HepG2 (cell line): ENCODE measurements at regions not wholly inside any gene's neighbourhood (a gene's known extent, or its start where the extent isn't known, plus 50 kb on each side); places are given as distances from the start of the nearest gene placed in this dataset.

Experiments used
- ATAC-seq: fragments of 200-7000 bp; cut with Tn5 transposase; 3 replicates; pipeline ENCODE4 v1.9.1; 2020; ENCODE audit warnings: mild to moderate bottlenecking, moderate library complexity
- BruUV-seq: library from RNA; stranded (reverse); fragments of 400-500 nt; replicated peaks from 2 replicates; lab custom pipeline; 2021; lab: Mats Ljungman, UMichigan
- CTCF ChIA-PET: fragments of 300-600 bp; formaldehyde crosslinking; extraction: SDS; loops from one replicate; lab custom pipeline; 2021; ENCODE audit warnings: low total read pairs, inconsistent platforms, low intra/inter-chr PET ratio; lab: Yijun Ruan, JAX
- POLR2A ChIA-PET: fragments of 350-600 bp; sonication (Branson Sonifier 250); formaldehyde crosslinking; loops from one replicate; lab custom pipeline; 2020; ENCODE audit warnings: antibody characterized with exemption, inconsistent platforms; lab: Yijun Ruan, JAX
- DNase-seq: peaks from one replicate; pipeline ENCODE4 v3.0.0-alpha.2; 2015; ENCODE audit warnings: low spot score
- FAIRE-seq: peaks from 3 replicates; lab custom pipeline; 2011; peaks lifted over from hg19 to GRCh38; lab: Jason Lieb, UNC
- H2AFZ ChIP-seq: one replicate; pipeline ENCODE4 v1.6.1; 2011; ENCODE audit warnings: low read length, inconsistent platforms
- H3K27ac ChIP-seq: fragments of 300-600 bp; 3 replicates; pipeline ENCODE4 v1.8.0; 2011; ENCODE audit warnings: mixed run types, mild to moderate bottlenecking, mixed read lengths, low read length, inconsistent platforms; ENCODE audit not compliant: insufficient read depth; ENCODE audit errors: extremely low read length
- H3K27me3 ChIP-seq, 2 experiments: fragments of 200-600 bp in 1 of 2; 2 replicates in 1 of 2; 3 replicates in 1 of 2; pipeline versions ENCODE4 v1.6.0 to v1.8.0; 2011; ENCODE audit warnings: low read length in 2 of 2, mild to moderate bottlenecking in 2 of 2, moderate library complexity in 2 of 2, inconsistent platforms in 1 of 2; ENCODE audit not compliant: insufficient read depth in 2 of 2, control insufficient read depth in 1 of 2
- H3K36me3 ChIP-seq, 2 experiments: fragments of 200-600 bp in 1 of 2; replicated peaks in 1 of 2; 2 replicates in 1 of 2; 3 replicates in 1 of 2; pipeline versions ENCODE4 v1.5.1 to v1.8.0; 2011; ENCODE audit warnings: low read length in 2 of 2, inconsistent platforms in 1 of 2; ENCODE audit not compliant: insufficient read depth in 2 of 2, control insufficient read depth in 1 of 2
- H3K4me1 ChIP-seq: 2 replicates; pipeline ENCODE4 v1.5.1; 2012; ENCODE audit warnings: low read length, inconsistent platforms; ENCODE audit not compliant: insufficient read depth
- H3K4me2 ChIP-seq: 2 replicates; pipeline ENCODE4 v1.6.0; 2011; ENCODE audit warnings: low read depth, low read length, inconsistent platforms
- H3K4me3 ChIP-seq, 3 experiments: fragments of 200-600 bp in 1 of 3; sonication (generic), shearing (Covaris generic) in 1 of 3; replicated peaks in 1 of 3; 2 replicates each; pipeline ENCODE4 v1.5.1; 2011 to 2016; ENCODE audit warnings: low read length in 3 of 3, inconsistent platforms in 2 of 3, low read depth in 2 of 3, mild to moderate bottlenecking in 2 of 3, control low read depth in 1 of 3, mixed read lengths in 1 of 3; ENCODE audit not compliant: insufficient read depth in 1 of 3
- H3K79me2 ChIP-seq: one replicate; pipeline ENCODE4 v1.6.1; 2011; ENCODE audit warnings: low read length, inconsistent platforms; ENCODE audit not compliant: insufficient read depth
- H3K9ac ChIP-seq: 2 replicates; pipeline ENCODE4 v1.6.0; 2011; ENCODE audit warnings: mild to moderate bottlenecking, low read depth, low read length, inconsistent platforms; ENCODE audit not compliant: insufficient read depth
- H3K9me3 ChIP-seq: 2 replicates; pipeline ENCODE4 v1.5.1; 2012; ENCODE audit warnings: mild to moderate bottlenecking, low read length
- H4K20me1 ChIP-seq: 2 replicates; pipeline ENCODE4 v1.6.0; 2011; ENCODE audit warnings: inconsistent platforms, mild to moderate bottlenecking, low read length, moderate library complexity; ENCODE audit not compliant: insufficient read depth
- AHR ChIP-seq: IDR thresholded peaks from 2 replicates; pipeline ENCODE4 v1.6.1; 2018; ENCODE audit warnings: missing genetic modification reagents, missing compliant biosample characterization
- BRCA1 ChIP-seq: sonication (generic); formaldehyde crosslinking; IDR thresholded peaks from 2 replicates; pipeline ENCODE4 v1.4.0; 2020; ENCODE audit warnings: missing genetic modification reagents
- DPF2 ChIP-seq: sonication (generic); formaldehyde crosslinking; IDR thresholded peaks from 2 replicates; pipeline ENCODE4 v1.4.0; 2020; ENCODE audit warnings: mild to moderate bottlenecking, low read depth, missing genetic modification reagents, borderline replicate concordance
- E2F1 ChIP-seq: sonication (generic); formaldehyde crosslinking; IDR thresholded peaks from 2 replicates; pipeline ENCODE4 v1.5.0; 2020; ENCODE audit warnings: missing genetic modification reagents
- IKZF4 ChIP-seq: sonication (generic); formaldehyde crosslinking; IDR thresholded peaks from 2 replicates; pipeline ENCODE4 v1.5.1; 2020; ENCODE audit warnings: borderline replicate concordance, mild to moderate bottlenecking, low read depth, missing genetic modification reagents; ENCODE audit errors: not compliant biosample characterization
- IRX3 ChIP-seq: sonication (generic); formaldehyde crosslinking; IDR thresholded peaks from 2 replicates; pipeline ENCODE4 v1.8.1; 2023; ENCODE audit warnings: mild to moderate bottlenecking, low read depth, missing genetic modification reagents, borderline replicate concordance
- KDM5A ChIP-seq: fragments of 200-600 bp; sonication (generic); IDR thresholded peaks from 2 replicates; pipeline ENCODE4 v1.7.0; 2018; ENCODE audit warnings: antibody characterized with exemption, mild to moderate bottlenecking, low read length, borderline replicate concordance
- KLF11 ChIP-seq: IDR thresholded peaks from 2 replicates; pipeline ENCODE4 v1.6.1; 2016; ENCODE audit warnings: missing compliant biosample characterization
- MBNL3 ChIP-seq: fragments of 250-450 bp; sonication (Bioruptor Pico); conservative IDR thresholded peaks from 2 replicates; pipeline ENCODE4 v1.8.0; 2022; ENCODE audit warnings: mild to moderate bottlenecking, inconsistent platforms
- REL ChIP-seq: sonication (generic); formaldehyde crosslinking; conservative IDR thresholded peaks from 2 replicates; pipeline ENCODE4 v1.8.0; 2022; ENCODE audit warnings: mild to moderate bottlenecking, missing genetic modification reagents, moderate library complexity
- SNAI1 ChIP-seq: sonication (generic); formaldehyde crosslinking; IDR thresholded peaks from 2 replicates; pipeline ENCODE4 v1.5.0; 2020; ENCODE audit warnings: mild to moderate bottlenecking, missing genetic modification reagents, borderline replicate concordance
- STAT5B ChIP-seq: sonication (generic); formaldehyde crosslinking; IDR thresholded peaks from 2 replicates; pipeline ENCODE4 v1.4.0; 2020; ENCODE audit warnings: missing genetic modification reagents
- ZFX ChIP-seq: sonication (generic); formaldehyde crosslinking; IDR thresholded peaks from 2 replicates; pipeline ENCODE4 v1.4.0; 2020; ENCODE audit warnings: mild to moderate bottlenecking, low read depth, missing genetic modification reagents, moderate library complexity
- ZFYVE20 ChIP-seq: sonication (generic); formaldehyde crosslinking; IDR thresholded peaks from 2 replicates; pipeline ENCODE4 v1.8.0; 2023; ENCODE audit warnings: low read depth, mild to moderate bottlenecking, moderate library complexity, missing genetic modification reagents, borderline replicate concordance
- ZNF274 ChIP-seq: sonication (generic); formaldehyde crosslinking; IDR thresholded peaks from 2 replicates; pipeline ENCODE4 v1.5.1; 2020; ENCODE audit warnings: mild to moderate bottlenecking, missing genetic modification reagents
- ZNF75D ChIP-seq: sonication (generic); formaldehyde crosslinking; IDR thresholded peaks from 2 replicates; pipeline ENCODE4 v1.8.1; 2023; ENCODE audit warnings: missing genetic modification reagents, mild to moderate bottlenecking, borderline replicate concordance
- WGBS: methylation state at CpG from one replicate; pipeline ENCODE4 v1.1.6; 2017; ENCODE audit warnings: low lambda C conversion rate; 5-methylcytosine and 5-hydroxymethylcytosine counted together
- in situ Hi-C: cut with HindIII; loops from 2 replicates; pipeline ENCODE4 v1.10.0; 2017; ENCODE audit warnings: low pct_unique_long_range_greater_than_20kb; ENCODE audit not compliant: extremely low pct_ligation_motif_present
- intact Hi-C: fragments of 100-400 bp; cut with micrococcal nuclease; formaldehyde crosslinking; loops from one replicate; pipeline ENCODE4 v1.10.0; 2022; ENCODE audit not compliant: unreplicated experiment
- TF ChIP-seq, protein P1 (sequence below): sonication (generic); formaldehyde crosslinking; IDR thresholded peaks from 2 replicates; pipeline ENCODE4 v1.4.0; 2020; ENCODE audit warnings: missing genetic modification reagents, borderline replicate concordance
- TF ChIP-seq, protein P2 (sequence below): sonication (generic); formaldehyde crosslinking; IDR thresholded peaks from 2 replicates; pipeline ENCODE4 v1.8.1; 2023; ENCODE audit warnings: mild to moderate bottlenecking, moderate library complexity, missing genetic modification reagents
- TF ChIP-seq, protein P3 (sequence below), 2 experiments: sonication (generic) in 1 of 2; formaldehyde crosslinking in 1 of 2; IDR thresholded peaks; 2 replicates each; pipeline versions ENCODE4 v1.5.1 to v1.6.1; 2011 to 2020; ENCODE audit warnings: borderline replicate concordance in 1 of 2, low read depth in 1 of 2, low read length in 1 of 2, mild to moderate bottlenecking in 1 of 2, missing genetic modification reagents in 1 of 2, moderate library complexity in 1 of 2

DNA sequence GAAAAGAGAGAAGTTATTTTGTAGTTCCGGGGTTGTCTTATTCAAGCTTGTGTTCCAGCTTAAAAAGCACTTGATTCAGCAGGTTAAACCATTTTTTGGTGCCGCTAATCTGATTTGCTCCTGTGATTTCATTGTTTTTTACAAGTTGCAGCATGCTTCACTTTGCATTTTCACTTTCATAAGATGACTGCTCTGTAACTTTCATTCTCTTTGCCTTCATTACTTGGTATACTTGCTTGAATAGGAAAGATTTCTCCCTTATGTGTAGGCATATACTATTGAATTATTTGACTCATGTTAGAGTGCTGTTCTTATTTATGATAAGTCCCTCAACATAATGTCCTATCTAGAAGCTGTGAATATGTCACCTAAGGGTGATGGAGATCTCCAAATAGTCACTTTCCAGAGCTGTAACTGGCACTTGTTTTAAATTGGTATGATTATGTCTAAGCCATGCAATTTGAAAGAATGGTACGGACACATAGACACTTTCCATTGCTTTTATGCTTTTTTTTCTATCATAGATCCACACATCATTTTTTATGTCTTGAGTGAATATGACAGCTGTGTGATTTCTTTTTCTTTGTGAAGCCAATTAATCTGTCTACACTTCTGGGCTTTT, 254.5 kb downstream of the DSEL start:
- Histone ChIP-seq H2AFZ (no peak overlapping the region), H3K36me3 (no peaks in the 10 kb centered on the region), H3K9me3 (no peaks in the 10 kb centered on the region), H3K4me1 (no peaks in the 10 kb centered on the region), H3K27ac (no peak overlapping the region), H3K4me3 (no peak overlapping the region), H3K9ac (no peak overlapping the region), H3K27me3 (no peaks in the 10 kb centered on the region), H4K20me1 (no peaks in the 10 kb centered on the region), H3K4me2 (no peak overlapping the region), H3K79me2 (no peaks in the 10 kb centered on the region)
- in situ Hi-C loops = no loop called here
- BruUV-seq = no TSS peak
- ChIA-PET CTCF (no interaction called here), POLR2A (no interaction called here)
- intact Hi-C loops = no loop called here
- 2% methylated on average over 3 of the region's 3 CpGs for WGBS
- ATAC-seq (no peak), FAIRE-seq (no peak), DNase-seq (no peak)
- TF ChIP-seq IKZF4 (CRISPR knock-in tag) (no peak), REL (CRISPR knock-in tag) (no peak), AHR (CRISPR knock-in tag) (no peak), ZNF274 (CRISPR knock-in tag) (no peak), ZFX (CRISPR knock-in tag) (no peak), DPF2 (CRISPR knock-in tag) (no peak), IRX3 (CRISPR knock-in tag) (no peak), MBNL3 (CRISPR knock-in tag) (no peak), ZNF75D (no peak), ZFYVE20 (CRISPR knock-in tag) (no peak), KLF11 (CRISPR knock-in tag) (no peak), BRCA1 (CRISPR knock-in tag) (no peak), STAT5B (CRISPR knock-in tag) (no peak), SNAI1 (CRISPR knock-in tag) (no peak), E2F1 (CRISPR knock-in tag) (no peak), KDM5A (no peak)
- TF ChIP-seq, protein P1, sequence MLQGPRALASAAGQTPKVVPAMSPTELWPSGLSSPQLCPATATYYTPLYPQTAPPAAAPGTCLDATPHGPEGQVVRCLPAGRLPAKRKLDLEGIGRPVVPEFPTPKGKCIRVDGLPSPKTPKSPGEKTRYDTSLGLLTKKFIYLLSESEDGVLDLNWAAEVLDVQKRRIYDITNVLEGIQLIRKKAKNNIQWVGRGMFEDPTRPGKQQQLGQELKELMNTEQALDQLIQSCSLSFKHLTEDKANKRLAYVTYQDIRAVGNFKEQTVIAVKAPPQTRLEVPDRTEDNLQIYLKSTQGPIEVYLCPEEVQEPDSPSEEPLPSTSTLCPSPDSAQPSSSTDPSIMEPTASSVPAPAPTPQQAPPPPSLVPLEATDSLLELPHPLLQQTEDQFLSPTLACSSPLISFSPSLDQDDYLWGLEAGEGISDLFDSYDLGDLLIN (CRISPR knock-in tag) = no peak
- TF ChIP-seq, protein P2, sequence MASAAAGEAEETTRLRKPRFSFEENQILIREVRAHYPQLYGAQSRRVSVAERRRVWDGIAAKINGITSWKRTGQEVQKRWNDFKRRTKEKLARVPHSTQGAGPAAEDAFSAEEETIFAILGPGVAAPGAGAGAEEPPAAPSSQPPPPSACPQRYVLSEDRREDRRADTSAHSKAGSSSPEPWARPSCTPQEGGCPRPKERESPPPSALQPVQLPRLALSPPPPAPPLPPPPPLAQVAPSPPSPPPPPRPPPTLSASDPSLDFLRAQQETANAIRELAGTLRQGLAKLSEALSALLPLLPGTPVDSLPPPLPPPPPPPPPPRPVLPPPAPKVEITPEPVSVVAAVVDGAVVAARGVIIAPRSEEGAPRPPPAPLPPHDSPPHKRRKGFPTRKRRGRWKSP = no peak
- TF ChIP-seq, protein P3, sequence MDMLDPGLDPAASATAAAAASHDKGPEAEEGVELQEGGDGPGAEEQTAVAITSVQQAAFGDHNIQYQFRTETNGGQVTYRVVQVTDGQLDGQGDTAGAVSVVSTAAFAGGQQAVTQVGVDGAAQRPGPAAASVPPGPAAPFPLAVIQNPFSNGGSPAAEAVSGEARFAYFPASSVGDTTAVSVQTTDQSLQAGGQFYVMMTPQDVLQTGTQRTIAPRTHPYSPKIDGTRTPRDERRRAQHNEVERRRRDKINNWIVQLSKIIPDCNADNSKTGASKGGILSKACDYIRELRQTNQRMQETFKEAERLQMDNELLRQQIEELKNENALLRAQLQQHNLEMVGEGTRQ (IDR thresholded peaks at IDR 0.05; ENCODE audit: low read depth, low read length) = no peak
- TF ChIP-seq, protein P3 (CRISPR knock-in tag; IDR thresholded peaks at IDR 0.05; ENCODE audit: borderline replicate concordance) = no peak
